ENCODE measurements at regions not wholly inside any gene's neighbourhood (a gene's known extent, or its start where the extent isn't known, plus 50 kb on each side); places are given as distances from the start of the nearest gene placed in this dataset.

GRCh38 chr10:57706016-57706415 is 561.7 kb downstream of the IPMK start:
- no peak overlapping the region for H3K27ac ChIP-seq
- TF ChIP-seq ZFX (IDR thresholded peaks at IDR 0.05; ENCODE audit: borderline replicate concordance) (no peak), CTCF (IDR thresholded peaks at IDR 0.05) (no peak)

GRCh38 chr10:57699944-57700343 is 567.8 kb downstream of the IPMK start:
- TF ChIP-seq ZFX (IDR thresholded peaks at IDR 0.05; ENCODE audit: borderline replicate concordance) (no peak), CTCF (IDR thresholded peaks at IDR 0.05) (no peak)

GRCh38 chr10:57696641-57697040 is 571.1 kb downstream of the IPMK start:
- no peak for TF ChIP-seq CTCF (IDR thresholded peaks at IDR 0.05)
- TF ChIP-seq ZFX (IDR thresholded peaks at IDR 0.05; ENCODE audit: borderline replicate concordance): no peak
- no peak overlapping the region for H3K27ac ChIP-seq

More at GRCh38 chr10:57699944-57700343, 567.8 kb downstream of the IPMK start:
- H3K27ac ChIP-seq: no peak overlapping the region

- TF ChIP-seq ZFX (IDR thresholded peaks at IDR 0.05; ENCODE audit: borderline replicate concordance) (no peak), CTCF (IDR thresholded peaks at IDR 0.05) (no peak)
These were observed 572.6 kb downstream of the IPMK start for GRCh38 chr10:57694956-57695608.

GRCh38 chr10:57692255-57692980 is 575.3 kb downstream of the IPMK start:
- no peak overlapping the region for H3K27ac ChIP-seq
- TF ChIP-seq ZFX (IDR thresholded peaks at IDR 0.05; ENCODE audit: borderline replicate concordance): no peak
- no peak for TF ChIP-seq CTCF (IDR thresholded peaks at IDR 0.05)

More at GRCh38 chr10:57694956-57695608, 572.6 kb downstream of the IPMK start:
- no peak overlapping the region for H3K27ac ChIP-seq

GRCh38 chr10:57689596-57690297 is 577.9 kb downstream of the IPMK start:
- H3K27ac ChIP-seq: peak overlapping the region; percentile 38; the same call in 1 of the 2 replicates
- TF ChIP-seq ZFX (IDR thresholded peaks at IDR 0.05; ENCODE audit: borderline replicate concordance): no peak
- TF ChIP-seq CTCF (IDR thresholded peaks at IDR 0.05): no peak

All from 22Rv1 (cell line).